Hematopoietic multipotent progenitor cell treated with erythropoietin and hydrocortisone succinate and interleukin-3 and kit ligand, for 17 days (in vitro differentiated cells): ENCODE measurements at regions not wholly inside any gene's neighbourhood (a gene's known extent, or its start where the extent isn't known, plus 50 kb on each side); places are given as distances from the start of the nearest gene placed in this dataset.

ENCODE experiments used
- DNase-seq: peaks from one replicate; pipeline ENCODE4 v3.0.0-alpha.2; 2015; ENCODE audit warnings: low spot score

GRCh38 chr12:91311081-91311480 lies 128.5 kb upstream of the DCN start:
- no peak for DNase-seq

- DNase-seq: no peak
Measured at GRCh38 chr12:91309450-91309849, 126.8 kb upstream of the DCN start.

- no peak for DNase-seq
Measured at GRCh38 chr12:91307957-91308670, 125.5 kb upstream of the DCN start.

GRCh38 chr12:91290354-91290753 lies 107.7 kb upstream of the DCN start:
- no peak for DNase-seq

GRCh38 chr12:91289906-91290305 lies 107.3 kb upstream of the DCN start:
- DNase-seq: no peak

- DNase-seq: no peak
Measured at GRCh38 chr12:91289072-91289471, 106.5 kb upstream of the DCN start.

GRCh38 chr12:91287753-91288152 lies 105.1 kb upstream of the DCN start:
- DNase-seq: no peak

GRCh38 chr12:91278126-91278525 lies 95.5 kb upstream of the DCN start:
- DNase-seq: no peak

- DNase-seq: no peak
Measured at GRCh38 chr12:91276509-91276908, 93.9 kb upstream of the DCN start.

- no peak for DNase-seq
Measured at GRCh38 chr12:91275321-91275720, 92.7 kb upstream of the DCN start.

GRCh38 chr12:91274916-91275315 lies 92.3 kb upstream of the DCN start:
- DNase-seq: no peak

- no peak for DNase-seq
Measured at GRCh38 chr12:91273560-91273959, 90.9 kb upstream of the DCN start.

GRCh38 chr12:91272461-91273063 lies 89.9 kb upstream of the DCN start:
- DNase-seq: no peak

- DNase-seq: no peak
Measured at GRCh38 chr12:91271185-91271584, 88.6 kb upstream of the DCN start.

GRCh38 chr12:91267039-91267438 lies 84.4 kb upstream of the DCN start:
- DNase-seq: no peak

- no peak for DNase-seq
Measured at GRCh38 chr12:91264178-91264577, 81.6 kb upstream of the DCN start.

GRCh38 chr12:91261820-91262676 lies 79.4 kb upstream of the DCN start:
- DNase-seq: no peak

- no peak for DNase-seq
Measured at GRCh38 chr12:91256411-91256810, 73.8 kb upstream of the DCN start.

GRCh38 chr12:91252341-91252740 lies 69.7 kb upstream of the DCN start:
- DNase-seq: no peak

GRCh38 chr12:91250273-91250665 lies 67.7 kb upstream of the DCN start:
- no peak for DNase-seq

- DNase-seq: no peak
Measured at GRCh38 chr12:91249518-91250272, 67.1 kb upstream of the DCN start.

GRCh38 chr12:91249054-91249453 lies 66.4 kb upstream of the DCN start:
- no peak for DNase-seq
